Calu3 (cell line): ENCODE measurements at regions not wholly inside any gene's neighbourhood (a gene's known extent, or its start where the extent isn't known, plus 50 kb on each side); places are given as distances from the start of the nearest gene placed in this dataset.

Experiments
- BruUV-seq: library from RNA; stranded (reverse); fragments of 400-500 nt; replicated peaks from 2 replicates; lab custom pipeline; 2021; lab: Mats Ljungman, UMichigan
- CTCF ChIA-PET: fragments of 300-600 bp; sonication (Branson Sonifier 250); formaldehyde crosslinking; loops from one replicate; lab custom pipeline; 2022; ENCODE audit warnings: antibody characterized with exemption; lab: Charles Lee
- DNase-seq: peaks from one replicate; pipeline ENCODE4 v3.0.0; 2022
- H3K27ac Mint-ChIP-seq: one replicate; pipeline ENCODE4 v1.8.0; 2022; ENCODE audit warnings: mixed read lengths; ENCODE audit not compliant: unreplicated experiment
- H3K27me3 Mint-ChIP-seq: one replicate; pipeline ENCODE4 v1.8.0; 2022; ENCODE audit warnings: mixed read lengths; ENCODE audit not compliant: unreplicated experiment
- H3K36me3 Mint-ChIP-seq: one replicate; pipeline ENCODE4 v1.8.0; 2022; ENCODE audit warnings: mild to moderate bottlenecking, moderate library complexity, mixed read lengths; ENCODE audit not compliant: insufficient read depth, unreplicated experiment
- H3K4me1 Mint-ChIP-seq: one replicate; pipeline ENCODE4 v1.8.0; 2022; ENCODE audit warnings: mild to moderate bottlenecking, low read depth, mixed read lengths; ENCODE audit not compliant: unreplicated experiment
- H3K4me3 Mint-ChIP-seq: one replicate; pipeline ENCODE4 v1.8.0; 2022; ENCODE audit warnings: mild to moderate bottlenecking, low read depth, moderate library complexity, mixed read lengths; ENCODE audit not compliant: unreplicated experiment
- H3K9me3 Mint-ChIP-seq: one replicate; pipeline ENCODE4 v1.8.0; 2022; ENCODE audit warnings: low read depth, mixed read lengths; ENCODE audit not compliant: unreplicated experiment
- CTCF ChIP-seq: fragments of 200-600 bp; IDR thresholded peaks from one replicate; pipeline ENCODE4 v1.8.0; 2022; ENCODE audit warnings: antibody characterized with exemption; ENCODE audit not compliant: unreplicated experiment
- intact Hi-C: fragments of 100-400 bp; cut with micrococcal nuclease; formaldehyde crosslinking; loops from one replicate; pipeline ENCODE4 v1.10.0; 2022; ENCODE audit not compliant: unreplicated experiment

- no peaks in the 10 kb centered on the region for H3K27me3 Mint-ChIP-seq
- no peaks in the 10 kb centered on the region for H3K36me3 Mint-ChIP-seq
- H3K27ac Mint-ChIP-seq, result no peak overlapping the region
- no peak for DNase-seq
- intact Hi-C loops, result no loop called here
- TF ChIP-seq CTCF, result no peak
- CTCF ChIA-PET, result no interaction called here
- H3K4me1 Mint-ChIP-seq, result no peaks in the 10 kb centered on the region
- no TSS peak for BruUV-seq
- H3K9me3 Mint-ChIP-seq, result peaks cover 22% of the 10 kb centered on the region
- H3K4me3 Mint-ChIP-seq, result no peak overlapping the region
Measured at GRCh38 chr16:60180609-60181008, 1446.5 kb upstream of the GOT2 start.

DNA sequence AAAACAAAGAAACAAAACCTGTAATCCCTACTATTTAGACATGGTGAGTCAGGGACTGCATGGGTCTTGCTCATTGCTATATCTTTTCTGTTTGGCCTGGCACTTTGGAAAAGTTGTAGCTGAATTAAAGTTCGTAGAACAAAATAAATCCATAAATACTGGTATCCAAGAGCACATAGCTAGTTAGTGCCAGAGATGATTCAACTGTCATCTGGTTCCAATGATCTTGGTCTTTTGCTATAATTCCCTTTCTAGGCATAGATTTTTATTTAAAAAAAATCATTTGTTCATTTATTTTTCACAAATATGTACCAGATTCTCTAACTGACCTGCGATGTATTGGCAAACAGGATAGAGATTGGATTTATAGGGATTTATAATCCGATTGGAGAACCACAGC lies 1436.1 kb upstream of the GOT2 start:
- intact Hi-C loops, result no loop called here
- no peaks in the 10 kb centered on the region for H3K27me3 Mint-ChIP-seq
- H3K27ac Mint-ChIP-seq, result no peak overlapping the region
- H3K36me3 Mint-ChIP-seq, result no peaks in the 10 kb centered on the region
- no peaks in the 10 kb centered on the region for H3K4me1 Mint-ChIP-seq
- CTCF ChIA-PET, result no interaction called here
- no peak for TF ChIP-seq CTCF
- peaks cover 11% of the 10 kb centered on the region for H3K9me3 Mint-ChIP-seq
- DNase-seq, result no peak
- no TSS peak for BruUV-seq
- no peak overlapping the region for H3K4me3 Mint-ChIP-seq

GRCh38 chr16:60166111-60166510 lies 1432.0 kb upstream of the GOT2 start:
- peaks cover 6% of the 10 kb centered on the region for H3K9me3 Mint-ChIP-seq
- TF ChIP-seq CTCF, result no peak
- BruUV-seq, result no TSS peak
- H3K27me3 Mint-ChIP-seq, result no peaks in the 10 kb centered on the region
- no peak overlapping the region for H3K4me3 Mint-ChIP-seq
- intact Hi-C loops, result no loop called here
- H3K36me3 Mint-ChIP-seq, result no peaks in the 10 kb centered on the region
- no peak overlapping the region for H3K27ac Mint-ChIP-seq
- CTCF ChIA-PET, result no interaction called here
- no peaks in the 10 kb centered on the region for H3K4me1 Mint-ChIP-seq
- no peak for DNase-seq

- Mint-ChIP-seq H3K4me1 (no peaks in the 10 kb centered on the region), H3K27ac (no peak overlapping the region), H3K36me3 (no peaks in the 10 kb centered on the region), H3K27me3 (no peaks in the 10 kb centered on the region), H3K9me3 (peaks cover 19% of the 10 kb centered on the region), H3K4me3 (no peak overlapping the region)
- CTCF ChIA-PET, result no interaction called here
- DNase-seq, result no peak
- no peak for TF ChIP-seq CTCF
- no TSS peak for BruUV-seq
- intact Hi-C loops, result no loop called here
Measured at GRCh38 chr16:60151987-60152386, 1417.9 kb upstream of the GOT2 start.
